HEK293 (cell line): ENCODE measurements at regions not wholly inside any gene's neighbourhood (a gene's known extent, or its start where the extent isn't known, plus 50 kb on each side); places are given as distances from the start of the nearest gene placed in this dataset.

Experiments used
- CTCF ChIA-PET: fragments of 350-600 bp; formaldehyde crosslinking; extraction: SDS; loops from one replicate; lab custom pipeline; 2021; ENCODE audit warnings: antibody characterized with exemption; lab: Yijun Ruan, JAX
- POLR2A ChIA-PET: fragments of 300-600 bp; formaldehyde crosslinking; extraction: SDS; loops from one replicate; lab custom pipeline; 2020; ENCODE audit warnings: antibody characterized with exemption, inconsistent platforms; lab: Yijun Ruan, JAX
- H3K27ac ChIP-seq: fragments of 200-500 bp; sonication (Bioruptor generic); 2 replicates; pipeline ENCODE4 v1.5.1; 2014; ENCODE audit warnings: low read depth, low read length, control low read depth, inconsistent platforms; ENCODE audit errors: extremely low read depth
- H3K36me3 ChIP-seq, 2 experiments: fragments of 200-500 bp in 1 of 2; sonication (Bioruptor generic) in 1 of 2; 1 replicate in 1 of 2; 2 replicates in 1 of 2; pipeline ENCODE4 v1.5.1; 2014 to 2017; ENCODE audit warnings: inconsistent platforms in 2 of 2, low read length in 2 of 2; ENCODE audit not compliant: control insufficient read depth in 2 of 2, insufficient read depth in 1 of 2
- H3K4me1 ChIP-seq: fragments of 200-500 bp; sonication (Bioruptor generic); 2 replicates; pipeline ENCODE4 v1.5.1; 2014; ENCODE audit warnings: mild to moderate bottlenecking, low read length, inconsistent platforms; ENCODE audit not compliant: control insufficient read depth, insufficient read depth
- H3K4me3 ChIP-seq: 2 replicates; pipeline ENCODE4 v1.5.1; 2011; ENCODE audit warnings: low read depth, mild to moderate bottlenecking, control low read depth, low read length, moderate library complexity
- H3K9me3 ChIP-seq: fragments of 200-500 bp; sonication (Bioruptor generic); 2 replicates; pipeline ENCODE4 v1.5.1; 2014; ENCODE audit warnings: low read depth, low read length, inconsistent platforms; ENCODE audit not compliant: control insufficient read depth, insufficient read depth
- SP2 ChIP-seq: fragments of 450-650 bp; formaldehyde crosslinking; IDR thresholded peaks from 2 replicates; pipeline ENCODE4 v1.5.1; 2016; ENCODE audit warnings: missing biosample characterization, missing genetic modification characterization
- ZBTB17 ChIP-seq: fragments of 450-650 bp; formaldehyde crosslinking; IDR thresholded peaks from 2 replicates; pipeline ENCODE4 v1.5.1; 2016; ENCODE audit warnings: missing biosample characterization, missing genetic modification characterization
- ZBTB20 ChIP-seq: fragments of 450-650 bp; formaldehyde crosslinking; IDR thresholded peaks from 2 replicates; pipeline ENCODE4 v1.5.1; 2016; ENCODE audit warnings: missing biosample characterization, missing genetic modification characterization
- ZBTB48 ChIP-seq: fragments of 450-650 bp; formaldehyde crosslinking; IDR thresholded peaks from 2 replicates; pipeline ENCODE4 v1.5.1; 2016; ENCODE audit warnings: missing biosample characterization, missing genetic modification characterization
- ZNF10 ChIP-seq: fragments of 450-650 bp; formaldehyde crosslinking; IDR thresholded peaks from 2 replicates; pipeline ENCODE4 v1.5.1; 2017; ENCODE audit warnings: missing biosample characterization, missing genetic modification characterization
- ZNF175 ChIP-seq: fragments of 450-650 bp; formaldehyde crosslinking; IDR thresholded peaks from 2 replicates; pipeline ENCODE4 v1.5.1; 2016; ENCODE audit warnings: missing biosample characterization, missing genetic modification characterization
- ZNF341 ChIP-seq: fragments of 450-650 bp; formaldehyde crosslinking; IDR thresholded peaks from 2 replicates; pipeline ENCODE4; 2016; ENCODE audit warnings: low read depth, missing biosample characterization, missing genetic modification characterization
- ZNF37A ChIP-seq: fragments of 450-650 bp; IDR thresholded peaks from 2 replicates; pipeline ENCODE4 v1.5.1; 2018; ENCODE audit warnings: missing biosample characterization, missing genetic modification characterization
- ZNF585B ChIP-seq: fragments of 450-650 bp; formaldehyde crosslinking; IDR thresholded peaks from 2 replicates; pipeline ENCODE4 v1.5.1; 2016; ENCODE audit warnings: missing biosample characterization, missing genetic modification characterization
- ZNF621 ChIP-seq: fragments of 450-650 bp; formaldehyde crosslinking; IDR thresholded peaks from 2 replicates; pipeline ENCODE4 v1.5.1; 2017; ENCODE audit warnings: missing biosample characterization, missing genetic modification characterization
- ZNF777 ChIP-seq: fragments of 450-650 bp; formaldehyde crosslinking; IDR thresholded peaks from 2 replicates; pipeline ENCODE4 v1.5.1; 2017; ENCODE audit warnings: missing biosample characterization, missing genetic modification characterization, borderline replicate concordance
- TF ChIP-seq, protein P1 (sequence below): fragments of 450-650 bp; formaldehyde crosslinking; IDR thresholded peaks from 2 replicates; pipeline ENCODE4 v1.5.1; 2016; ENCODE audit warnings: missing biosample characterization, missing genetic modification characterization
- TF ChIP-seq, protein P2 (sequence below): fragments of 450-650 bp; formaldehyde crosslinking; IDR thresholded peaks from 2 replicates; pipeline ENCODE4 v1.5.1; 2016; ENCODE audit warnings: missing biosample characterization, missing genetic modification characterization

DNA sequence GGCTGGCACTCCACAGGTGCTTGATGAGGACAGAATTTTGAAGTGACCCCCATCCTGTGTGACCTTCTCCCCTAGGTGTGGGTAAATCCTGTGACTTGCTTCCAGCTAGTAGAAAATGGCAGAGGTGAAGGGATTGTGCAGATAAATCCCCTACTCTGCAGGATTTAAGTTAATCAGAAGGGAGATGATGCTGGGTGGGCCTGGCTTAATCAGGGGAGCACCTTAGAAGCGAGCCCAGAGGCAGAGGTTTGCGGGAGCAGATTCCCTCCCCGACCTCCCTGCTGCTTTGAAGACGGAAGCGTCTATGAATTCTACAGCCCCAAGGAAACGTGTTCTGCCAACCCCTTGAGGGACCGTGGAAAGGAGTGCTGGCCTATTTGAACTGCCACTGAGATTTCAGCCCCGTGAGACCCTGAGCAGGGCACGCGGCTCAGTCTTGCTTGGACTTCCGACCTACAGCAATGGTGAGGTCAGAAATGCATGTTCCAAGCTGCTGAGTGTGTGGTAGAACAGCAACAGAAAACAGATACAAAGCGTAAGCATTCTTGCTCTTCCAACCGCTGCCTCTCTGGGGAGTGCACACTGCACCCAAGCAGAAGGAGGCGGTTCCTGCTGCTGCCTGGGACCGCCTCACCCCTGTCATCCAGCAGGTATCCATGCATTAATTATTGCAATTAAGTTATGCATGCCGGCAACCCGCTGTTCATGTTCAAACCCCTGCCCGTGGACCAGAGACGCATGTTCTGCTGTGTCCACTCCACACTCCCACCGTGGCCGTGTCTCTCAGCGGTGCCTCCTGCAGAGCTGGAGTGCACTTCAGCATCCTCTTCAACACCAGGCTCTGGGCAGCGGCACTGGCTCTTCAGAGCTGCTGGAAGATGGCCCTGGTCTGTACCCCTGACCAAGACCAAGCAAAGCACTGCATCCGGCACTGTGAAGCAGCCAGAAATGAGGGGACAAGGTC is 54.6 kb upstream of the RXRA start:
- no peaks in the 10 kb centered on the region for H3K4me1 ChIP-seq
- ChIA-PET POLR2A (interaction anchor here (0.5 kb wide), 1 partner anchor 101 kb away, joined by 3 read pairs; no protein-coding TSS in a partner anchor), CTCF (interaction anchor here (1.2 kb wide), 1 partner anchor 100 kb away, joined by 4 read pairs; no protein-coding TSS in a partner anchor)
- no peak overlapping the region for H3K4me3 ChIP-seq
- TF ChIP-seq ZNF10 (tag by site-specific recombination) (peak; percentile 98), ZNF341 (tag by site-specific recombination) (peak; percentile 42; the same call in 1 of the 2 replicates), SP2 (tag by site-specific recombination) (no peak), ZNF777 (tag by site-specific recombination) (no peak)
- TF ChIP-seq, protein P1, sequence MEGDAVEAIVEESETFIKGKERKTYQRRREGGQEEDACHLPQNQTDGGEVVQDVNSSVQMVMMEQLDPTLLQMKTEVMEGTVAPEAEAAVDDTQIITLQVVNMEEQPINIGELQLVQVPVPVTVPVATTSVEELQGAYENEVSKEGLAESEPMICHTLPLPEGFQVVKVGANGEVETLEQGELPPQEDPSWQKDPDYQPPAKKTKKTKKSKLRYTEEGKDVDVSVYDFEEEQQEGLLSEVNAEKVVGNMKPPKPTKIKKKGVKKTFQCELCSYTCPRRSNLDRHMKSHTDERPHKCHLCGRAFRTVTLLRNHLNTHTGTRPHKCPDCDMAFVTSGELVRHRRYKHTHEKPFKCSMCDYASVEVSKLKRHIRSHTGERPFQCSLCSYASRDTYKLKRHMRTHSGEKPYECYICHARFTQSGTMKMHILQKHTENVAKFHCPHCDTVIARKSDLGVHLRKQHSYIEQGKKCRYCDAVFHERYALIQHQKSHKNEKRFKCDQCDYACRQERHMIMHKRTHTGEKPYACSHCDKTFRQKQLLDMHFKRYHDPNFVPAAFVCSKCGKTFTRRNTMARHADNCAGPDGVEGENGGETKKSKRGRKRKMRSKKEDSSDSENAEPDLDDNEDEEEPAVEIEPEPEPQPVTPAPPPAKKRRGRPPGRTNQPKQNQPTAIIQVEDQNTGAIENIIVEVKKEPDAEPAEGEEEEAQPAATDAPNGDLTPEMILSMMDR, result no peak
- no peaks in the 10 kb centered on the region for H3K9me3 ChIP-seq
- H3K36me3 ChIP-seq, result no peaks in the 10 kb centered on the region
- H3K27ac ChIP-seq, result no peak overlapping the region

DNA sequence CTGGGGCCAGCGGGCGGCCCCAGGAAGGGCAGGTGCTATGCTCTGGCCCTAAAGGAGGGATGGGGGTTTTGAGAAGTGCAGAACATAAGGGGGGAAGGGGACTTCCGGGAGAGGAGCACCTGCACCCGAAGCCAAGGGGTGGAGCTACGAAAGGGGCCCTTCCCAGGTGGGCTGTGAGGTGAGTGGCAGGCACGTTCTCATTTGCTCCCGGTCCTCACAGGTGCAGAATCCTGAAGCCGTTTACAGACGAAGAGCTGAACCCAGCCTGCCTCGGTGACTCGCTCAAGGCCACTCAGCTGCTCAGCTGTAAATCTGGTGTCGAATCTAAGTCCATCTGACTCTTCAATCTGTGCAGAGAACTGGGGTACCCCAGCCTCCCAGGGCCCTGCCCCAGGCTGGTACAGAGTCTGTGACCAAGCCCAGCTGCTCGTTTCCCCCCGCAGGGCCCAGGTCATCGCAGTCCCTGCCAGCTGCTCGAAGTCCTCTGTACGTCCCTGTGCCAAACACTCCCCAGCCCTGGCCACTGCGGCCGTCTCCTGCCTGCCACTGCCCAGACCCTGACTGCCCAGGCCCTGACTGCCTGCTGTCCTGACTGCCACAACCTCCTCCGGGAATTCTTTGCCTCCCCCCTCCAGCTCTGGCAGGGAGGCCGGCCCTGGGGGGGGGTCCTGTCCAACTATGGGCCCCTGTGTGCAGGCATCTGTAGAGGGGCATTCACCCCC is 53.8 kb upstream of the RXRA start:
- Histone ChIP-seq H3K9me3 (no peaks in the 10 kb centered on the region), H3K36me3 (no peaks in the 10 kb centered on the region), H3K4me1 (no peaks in the 10 kb centered on the region), H3K4me3 (no peak overlapping the region), H3K27ac (no peak overlapping the region)
- ChIA-PET CTCF (interaction anchor here (1.2 kb wide), 1 partner anchor 101 kb away, joined by 4 read pairs; no protein-coding TSS in a partner anchor), POLR2A (interaction anchor here (0.5 kb wide), 1 partner anchor 102 kb away, joined by 3 read pairs; no protein-coding TSS in a partner anchor)
- no peak for TF ChIP-seq ZNF777 (tag by site-specific recombination)
- no peak for TF ChIP-seq ZNF341 (tag by site-specific recombination)
- TF ChIP-seq ZNF621, result no peak
- TF ChIP-seq ZBTB48 (tag by site-specific recombination), result no peak
- TF ChIP-seq ZNF37A, result no peak
- no peak for TF ChIP-seq ZNF585B
- TF ChIP-seq, protein P2, sequence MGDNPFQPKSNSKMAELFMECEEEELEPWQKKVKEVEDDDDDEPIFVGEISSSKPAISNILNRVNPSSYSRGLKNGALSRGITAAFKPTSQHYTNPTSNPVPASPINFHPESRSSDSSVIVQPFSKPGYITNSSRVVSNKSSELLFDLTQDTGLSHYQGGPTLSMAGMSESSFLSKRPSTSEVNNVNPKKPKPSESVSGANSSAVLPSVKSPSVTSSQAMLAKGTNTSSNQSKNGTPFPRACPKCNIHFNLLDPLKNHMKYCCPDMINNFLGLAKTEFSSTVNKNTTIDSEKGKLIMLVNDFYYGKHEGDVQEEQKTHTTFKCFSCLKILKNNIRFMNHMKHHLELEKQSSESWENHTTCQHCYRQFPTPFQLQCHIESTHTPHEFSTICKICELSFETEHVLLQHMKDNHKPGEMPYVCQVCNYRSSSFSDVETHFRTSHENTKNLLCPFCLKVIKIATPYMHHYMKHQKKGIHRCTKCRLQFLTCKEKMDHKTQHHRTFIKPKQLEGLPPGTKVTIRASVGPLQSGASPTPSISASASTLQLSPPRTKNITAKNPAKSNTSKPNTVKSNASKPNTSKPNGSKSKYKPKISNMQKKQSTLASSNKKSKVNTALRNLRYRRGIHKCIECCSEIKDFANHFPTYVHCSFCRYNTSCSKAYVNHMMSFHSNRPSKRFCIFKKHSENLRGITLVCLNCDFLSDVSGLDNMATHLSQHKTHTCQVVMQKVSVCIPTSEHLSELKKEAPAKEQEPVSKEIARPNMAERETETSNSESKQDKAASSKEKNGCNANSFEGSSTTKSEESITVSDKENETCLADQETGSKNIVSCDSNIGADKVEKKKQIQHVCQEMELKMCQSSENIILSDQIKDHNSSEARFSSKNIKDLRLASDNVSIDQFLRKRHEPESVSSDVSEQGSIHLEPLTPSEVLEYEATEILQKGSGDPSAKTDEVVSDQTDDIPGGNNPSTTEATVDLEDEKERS (tag by site-specific recombination), result no peak
- TF ChIP-seq ZNF175, result no peak

DNA sequence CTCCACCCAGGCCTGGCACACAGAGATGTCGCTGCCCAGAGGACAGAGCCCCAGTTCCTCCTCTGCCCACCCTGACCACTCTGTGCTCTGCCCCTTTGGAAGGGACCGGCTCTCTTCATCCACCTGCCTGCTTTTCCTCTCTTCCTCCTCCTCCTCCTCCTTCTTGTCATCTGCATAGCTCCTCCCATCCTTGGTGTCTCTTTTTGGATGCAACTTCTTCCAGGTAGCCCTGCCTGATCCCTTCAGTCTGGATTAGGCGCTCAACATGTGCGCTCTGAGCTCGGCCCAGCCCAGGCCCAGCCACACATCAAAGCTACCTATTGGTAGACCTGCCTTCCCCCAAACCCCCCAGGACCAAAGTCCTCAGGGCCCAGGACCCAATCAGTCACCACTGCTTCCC is 52.6 kb upstream of the RXRA start:
- CTCF ChIA-PET, result interaction anchor here (0.6 kb wide), 1 partner anchor 684 kb away, joined by 3 read pairs; no protein-coding TSS in a partner anchor

More for the DNA sequence above, 52.6 kb upstream of the RXRA start:
- Histone ChIP-seq H3K4me3 (no peak overlapping the region), H3K36me3 (no peaks in the 10 kb centered on the region), H3K27ac (no peak overlapping the region), H3K4me1 (no peaks in the 10 kb centered on the region), H3K9me3 (no peaks in the 10 kb centered on the region)
- TF ChIP-seq ZBTB17 (tag by site-specific recombination), result peak; percentile 56
- TF ChIP-seq ZBTB20 (tag by site-specific recombination), result no peak
- POLR2A ChIA-PET, result no interaction called here
